HG02885 (cell line): ENCODE measurements at regions not wholly inside any gene's neighbourhood (a gene's known extent, or its start where the extent isn't known, plus 50 kb on each side); places are given as distances from the start of the nearest gene placed in this dataset.
A peak's percentile ranks its signal among the peaks of the same experiment; 100 is the strongest.
"Not testable (repeated sequence)": the region's sequence is repeated elsewhere in the genome, so short reads cannot be mapped to it uniquely, and the experiment has no call there.

Experiments
- ATAC-seq: cut with Tn5 transposase; IDR thresholded peaks from one replicate; pipeline ENCODE4 v1.9.1; 2021; ENCODE audit warnings: mild to moderate bottlenecking; ENCODE audit not compliant: unreplicated experiment, poor library complexity

GRCh38 chr9:106156465-106156864 is 462.1 kb downstream of the TMEM38B start:
- no peak for ATAC-seq

- no peak for ATAC-seq
Measured at GRCh38 chr9:106172265-106172664, 477.9 kb downstream of the TMEM38B start.

- no peak for ATAC-seq
Measured at GRCh38 chr9:106174346-106174745, 480.0 kb downstream of the TMEM38B start.

- ATAC-seq = no peak
Measured at GRCh38 chr9:106177216-106177615, 482.9 kb downstream of the TMEM38B start.

- ATAC-seq = no peak
Measured at GRCh38 chr9:106179191-106179590, 484.9 kb downstream of the TMEM38B start.

GRCh38 chr9:106203815-106204516 is 509.6 kb downstream of the TMEM38B start:
- not testable (repeated sequence) for ATAC-seq

- ATAC-seq = no peak
Measured at GRCh38 chr9:106207298-106207697, 513.0 kb downstream of the TMEM38B start.

- ATAC-seq = peak; percentile 78
Measured at GRCh38 chr9:106218427-106218826, 524.1 kb downstream of the TMEM38B start.

- ATAC-seq = peak; percentile 62
Measured at GRCh38 chr9:106218854-106219253, 524.5 kb downstream of the TMEM38B start.

GRCh38 chr9:106220415-106220814 is 526.1 kb downstream of the TMEM38B start:
- ATAC-seq = no peak

GRCh38 chr9:106228861-106229260 is 534.5 kb downstream of the TMEM38B start:
- no peak for ATAC-seq

- no peak for ATAC-seq
Measured at GRCh38 chr9:106233116-106233515, 538.8 kb downstream of the TMEM38B start.

- not testable (repeated sequence) for ATAC-seq
Measured at GRCh38 chr9:106260908-106261307, 566.6 kb downstream of the TMEM38B start.

GRCh38 chr9:106277966-106278365 is 583.6 kb downstream of the TMEM38B start:
- ATAC-seq = no peak

- no peak for ATAC-seq
Measured at GRCh38 chr9:106283769-106284168, 579.2 kb upstream of the ZNF462 start.

GRCh38 chr9:106284296-106284695 is 578.7 kb upstream of the ZNF462 start:
- ATAC-seq = no peak

- ATAC-seq = no peak
Measured at GRCh38 chr9:106286249-106286648, 576.7 kb upstream of the ZNF462 start.

- ATAC-seq = no peak
Measured at GRCh38 chr9:106287091-106287631, 575.8 kb upstream of the ZNF462 start.

GRCh38 chr9:106287731-106288130 is 575.2 kb upstream of the ZNF462 start:
- no peak for ATAC-seq

GRCh38 chr9:106288689-106289088 is 574.3 kb upstream of the ZNF462 start:
- no peak for ATAC-seq

- no peak for ATAC-seq
Measured at GRCh38 chr9:106291786-106292185, 571.2 kb upstream of the ZNF462 start.

GRCh38 chr9:106296426-106296825 is 566.5 kb upstream of the ZNF462 start:
- ATAC-seq = no peak
